ENCODE measurements at regions not wholly inside any gene's neighbourhood (a gene's known extent, or its start where the extent isn't known, plus 50 kb on each side); places are given as distances from the start of the nearest gene placed in this dataset.
"Not testable (repeated sequence)": the region's sequence is repeated elsewhere in the genome, so short reads cannot be mapped to it uniquely, and the experiment has no call there.

DNA sequence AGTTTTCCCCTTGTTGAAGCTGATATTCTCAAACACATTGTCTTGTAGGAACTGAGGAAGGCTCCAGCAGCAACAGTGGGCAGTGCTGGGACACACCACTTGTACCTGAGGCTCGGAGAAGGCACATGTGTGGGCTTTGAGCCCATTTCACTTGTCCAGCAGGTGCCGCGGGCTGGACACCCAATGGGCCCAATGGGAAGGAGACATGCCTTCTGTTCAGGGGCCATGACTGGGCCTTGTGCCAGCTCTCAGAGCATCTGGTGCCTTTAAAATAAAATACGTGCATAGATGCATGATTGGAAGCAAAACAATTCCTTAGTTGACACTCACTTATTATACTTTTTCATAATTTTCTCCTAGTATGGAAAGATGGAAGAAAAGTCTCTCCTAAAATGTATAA lies 334.2 kb downstream of the KLF13 start:
- Histone ChIP-seq H2BK120ac (ENCODE audit: low read depth, low read length) (no peak overlapping the region), H4K5ac (ENCODE audit: low read length) (no peak overlapping the region), H3K4me2 (ENCODE audit: low read length) (no peak overlapping the region), H3K9ac (ENCODE audit: low read length) (no peak overlapping the region), H3K4ac (ENCODE audit: low read depth, low read length) (no peak overlapping the region), H2BK15ac (replicated peaks; ENCODE audit: low read depth) (no peak overlapping the region), H4K8ac (ENCODE audit: low read depth, low read length) (no peak overlapping the region), H2AK5ac (ENCODE audit: low read length) (no peak overlapping the region), H3K79me1 (ENCODE audit: low read length) (no peaks in the 10 kb centered on the region), H3K79me2 (ENCODE audit: control insufficient read depth, insufficient read depth, low read length) (no peaks in the 10 kb centered on the region), H3K27ac (ENCODE audit: low read depth, low read length) (no peak overlapping the region), H3K36me3 (ENCODE audit: control insufficient read depth, insufficient read depth, low read length) (no peaks in the 10 kb centered on the region), H3K56ac (ENCODE audit: low read length) (no peak overlapping the region), H3K23ac (ENCODE audit: low read length) (no peak overlapping the region), H2BK5ac (ENCODE audit: low read length) (no peak overlapping the region), H3K4me1 (ENCODE audit: control insufficient read depth, low read depth, low read length) (no peaks in the 10 kb centered on the region), H3K4me3 (ENCODE audit: low read length) (no peak overlapping the region), H3K27me3 (ENCODE audit: insufficient read depth, low read length, poor library complexity) (no peaks in the 10 kb centered on the region), H3K18ac (ENCODE audit: low read length) (no peak overlapping the region)
- DNase-seq, result no peak
- WGBS (ENCODE audit: extremely low coverage, insufficient coverage, low lambda C conversion rate), result no CpG with 5 or more reads among the region's 4 CpGs

DNA sequence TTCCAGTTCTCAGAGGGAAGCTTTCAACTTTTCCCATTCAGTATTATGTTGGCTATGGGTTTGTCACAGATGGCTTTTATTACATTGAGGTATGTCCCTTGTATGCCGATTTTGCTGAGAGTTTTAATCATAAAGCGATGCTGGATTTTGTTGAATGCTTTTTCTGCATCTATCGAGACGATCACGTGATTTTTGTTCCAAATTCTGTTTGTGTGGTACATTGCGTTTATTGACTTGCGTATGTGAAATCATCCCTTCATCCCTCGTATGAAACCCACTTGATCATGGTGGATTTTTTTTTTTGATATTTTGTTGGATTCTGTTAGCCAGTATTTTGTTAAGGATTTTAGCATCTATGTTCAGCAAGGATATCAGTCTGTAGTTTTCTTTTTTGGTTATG lies 339.1 kb downstream of the KLF13 start:
- not testable (repeated sequence) for H2AK5ac ChIP-seq (ENCODE audit: low read length); DNase-seq; H3K27ac ChIP-seq (ENCODE audit: low read depth, low read length); H3K36me3 ChIP-seq (ENCODE audit: control insufficient read depth, insufficient read depth, low read length); H3K23ac ChIP-seq (ENCODE audit: low read length); H2BK15ac ChIP-seq (replicated peaks; ENCODE audit: low read depth); H3K4me2 ChIP-seq (ENCODE audit: low read length); H2BK120ac ChIP-seq (ENCODE audit: low read depth, low read length); H3K4ac ChIP-seq (ENCODE audit: low read depth, low read length); H4K5ac ChIP-seq (ENCODE audit: low read length); H3K18ac ChIP-seq (ENCODE audit: low read length); H3K27me3 ChIP-seq (ENCODE audit: insufficient read depth, low read length, poor library complexity); H3K79me1 ChIP-seq (ENCODE audit: low read length); H3K79me2 ChIP-seq (ENCODE audit: control insufficient read depth, insufficient read depth, low read length); H3K9ac ChIP-seq (ENCODE audit: low read length); H2BK5ac ChIP-seq (ENCODE audit: low read length); H3K56ac ChIP-seq (ENCODE audit: low read length); H4K8ac ChIP-seq (ENCODE audit: low read depth, low read length); H3K4me3 ChIP-seq (ENCODE audit: low read length); H3K4me1 ChIP-seq (ENCODE audit: control insufficient read depth, low read depth, low read length)
- no CpG with 5 or more reads among the region's 8 CpGs for WGBS (ENCODE audit: extremely low coverage, insufficient coverage, low lambda C conversion rate)

DNA sequence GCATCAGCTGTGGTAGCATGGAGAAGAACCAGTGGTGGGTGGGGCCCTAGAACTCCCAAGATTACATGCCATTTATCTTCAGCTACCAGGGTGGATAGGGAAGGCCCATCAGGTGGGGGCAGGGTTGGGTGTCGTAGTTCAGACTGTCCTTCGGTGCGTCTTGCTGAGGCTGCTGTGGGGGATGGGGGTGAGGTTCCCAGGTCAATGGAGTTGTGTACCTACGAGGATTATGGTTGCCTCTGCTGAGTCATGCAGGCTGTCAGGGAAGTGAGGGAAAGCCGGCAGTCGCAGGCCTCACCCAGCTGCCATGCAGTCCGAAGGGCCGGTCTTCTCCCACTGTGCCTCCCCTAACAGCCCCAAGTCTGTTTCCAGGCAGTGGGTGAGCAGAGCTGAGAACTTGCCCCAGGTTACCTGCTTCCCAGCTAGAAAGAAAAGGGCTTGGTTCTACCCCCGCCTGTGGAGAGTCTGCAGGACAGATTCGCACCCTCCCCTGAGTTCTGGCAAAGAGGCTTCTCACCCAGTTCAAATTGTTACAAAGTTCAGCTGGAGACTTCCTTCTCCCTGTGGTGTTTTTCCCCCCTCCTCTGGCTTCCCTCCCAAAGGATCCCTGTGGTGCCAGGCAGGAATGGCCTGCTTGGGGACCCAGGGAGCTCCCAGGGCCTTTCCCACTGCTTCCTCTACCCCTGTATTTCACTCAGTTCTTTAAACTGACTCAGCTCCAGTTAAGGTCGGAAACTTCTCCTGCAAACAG lies 342.7 kb downstream of the KLF13 start:
- not testable (repeated sequence) for H3K36me3 ChIP-seq (ENCODE audit: control insufficient read depth, insufficient read depth, low read length); H2BK15ac ChIP-seq (replicated peaks; ENCODE audit: low read depth); H4K8ac ChIP-seq (ENCODE audit: low read depth, low read length); H3K56ac ChIP-seq (ENCODE audit: low read length); H3K4me3 ChIP-seq (ENCODE audit: low read length); H3K27me3 ChIP-seq (ENCODE audit: insufficient read depth, low read length, poor library complexity); H3K4me1 ChIP-seq (ENCODE audit: control insufficient read depth, low read depth, low read length); H3K27ac ChIP-seq (ENCODE audit: low read depth, low read length); H3K79me1 ChIP-seq (ENCODE audit: low read length); H3K9ac ChIP-seq (ENCODE audit: low read length); H2BK5ac ChIP-seq (ENCODE audit: low read length); H2BK120ac ChIP-seq (ENCODE audit: low read depth, low read length); H3K23ac ChIP-seq (ENCODE audit: low read length); H3K4me2 ChIP-seq (ENCODE audit: low read length); H2AK5ac ChIP-seq (ENCODE audit: low read length); H3K79me2 ChIP-seq (ENCODE audit: control insufficient read depth, insufficient read depth, low read length); H3K4ac ChIP-seq (ENCODE audit: low read depth, low read length); H3K18ac ChIP-seq (ENCODE audit: low read length); H4K5ac ChIP-seq (ENCODE audit: low read length)
- WGBS (ENCODE audit: extremely low coverage, insufficient coverage, low lambda C conversion rate), result no CpG with 5 or more reads among the region's 11 CpGs
- peak; percentile 14 for DNase-seq

DNA sequence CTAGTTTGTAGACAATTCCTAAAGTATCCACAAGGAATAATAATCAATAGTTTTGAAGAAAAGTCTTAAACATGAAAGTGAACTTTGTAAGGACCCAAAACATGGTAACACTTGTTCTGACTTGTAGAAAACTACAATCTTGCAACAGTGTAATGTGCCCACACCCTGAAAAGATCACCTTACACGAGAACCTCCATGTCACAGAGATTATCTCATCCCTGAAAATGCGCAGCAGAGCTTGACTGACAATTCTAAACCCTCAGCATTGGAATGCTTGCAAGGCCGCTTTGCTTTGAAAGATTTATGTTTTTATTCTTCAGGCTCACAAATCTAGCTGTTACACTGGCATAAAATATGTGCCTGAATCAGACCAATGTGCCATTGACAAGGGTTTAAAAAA lies 346.6 kb downstream of the KLF13 start:
- not testable (repeated sequence) for H2BK5ac ChIP-seq (ENCODE audit: low read length); H2AK5ac ChIP-seq (ENCODE audit: low read length); H2BK120ac ChIP-seq (ENCODE audit: low read depth, low read length); H3K4me1 ChIP-seq (ENCODE audit: control insufficient read depth, low read depth, low read length); H3K23ac ChIP-seq (ENCODE audit: low read length); H2BK15ac ChIP-seq (replicated peaks; ENCODE audit: low read depth); H3K56ac ChIP-seq (ENCODE audit: low read length); H3K27me3 ChIP-seq (ENCODE audit: insufficient read depth, low read length, poor library complexity); H4K8ac ChIP-seq (ENCODE audit: low read depth, low read length); H3K79me2 ChIP-seq (ENCODE audit: control insufficient read depth, insufficient read depth, low read length); H3K4me3 ChIP-seq (ENCODE audit: low read length); H4K5ac ChIP-seq (ENCODE audit: low read length); H3K4me2 ChIP-seq (ENCODE audit: low read length); H3K27ac ChIP-seq (ENCODE audit: low read depth, low read length); H3K36me3 ChIP-seq (ENCODE audit: control insufficient read depth, insufficient read depth, low read length); H3K4ac ChIP-seq (ENCODE audit: low read depth, low read length); H3K18ac ChIP-seq (ENCODE audit: low read length); H3K79me1 ChIP-seq (ENCODE audit: low read length); H3K9ac ChIP-seq (ENCODE audit: low read length); DNase-seq
- WGBS (ENCODE audit: extremely low coverage, insufficient coverage, low lambda C conversion rate), result no CpG with 5 or more reads among the region's 3 CpGs

DNA sequence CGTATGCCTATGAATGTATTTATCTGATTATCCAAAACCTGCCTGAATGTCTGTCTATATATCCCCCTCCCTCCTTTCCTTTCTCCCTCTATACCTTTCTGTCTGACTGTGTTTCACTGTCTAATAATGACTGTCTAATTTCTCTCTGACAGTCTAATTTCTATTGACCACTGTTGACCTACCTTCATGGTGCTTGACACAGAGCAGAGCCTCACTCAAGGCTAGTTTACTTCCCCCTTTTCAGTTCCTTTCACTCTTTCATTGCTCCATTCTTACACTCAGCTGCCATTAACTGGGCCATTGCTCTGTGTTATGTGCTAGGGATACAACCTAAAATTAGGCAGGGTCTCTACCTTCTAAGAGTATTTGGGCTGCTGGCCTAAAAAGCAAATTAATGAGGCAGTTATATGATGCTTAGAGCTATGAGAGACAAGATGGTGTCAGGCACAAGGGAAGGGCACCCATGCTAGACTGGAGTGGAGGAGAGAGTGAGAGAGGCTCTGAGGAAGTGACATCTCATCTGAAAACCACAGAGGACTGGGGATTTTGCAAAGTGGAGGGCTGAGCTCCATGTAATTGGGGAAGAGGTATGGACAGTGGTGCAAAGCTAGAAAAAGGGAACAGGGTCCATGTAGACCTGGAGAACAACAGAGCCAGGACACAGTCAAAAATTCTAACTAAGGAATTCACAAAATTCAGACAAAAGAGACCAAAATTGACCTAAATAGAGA lies 348.6 kb upstream of the CHRNA7 start:
- not testable (repeated sequence) for H3K18ac ChIP-seq (ENCODE audit: low read length); H3K79me1 ChIP-seq (ENCODE audit: low read length); H3K23ac ChIP-seq (ENCODE audit: low read length); H3K36me3 ChIP-seq (ENCODE audit: control insufficient read depth, insufficient read depth, low read length); H4K5ac ChIP-seq (ENCODE audit: low read length); H2BK5ac ChIP-seq (ENCODE audit: low read length); H3K4ac ChIP-seq (ENCODE audit: low read depth, low read length); H3K4me1 ChIP-seq (ENCODE audit: control insufficient read depth, low read depth, low read length); H4K8ac ChIP-seq (ENCODE audit: low read depth, low read length); H2BK15ac ChIP-seq (replicated peaks; ENCODE audit: low read depth); H3K4me2 ChIP-seq (ENCODE audit: low read length); H3K27ac ChIP-seq (ENCODE audit: low read depth, low read length); H3K56ac ChIP-seq (ENCODE audit: low read length); H2AK5ac ChIP-seq (ENCODE audit: low read length); H3K27me3 ChIP-seq (ENCODE audit: insufficient read depth, low read length, poor library complexity); H3K9ac ChIP-seq (ENCODE audit: low read length); H3K4me3 ChIP-seq (ENCODE audit: low read length); H3K79me2 ChIP-seq (ENCODE audit: control insufficient read depth, insufficient read depth, low read length); H2BK120ac ChIP-seq (ENCODE audit: low read depth, low read length); DNase-seq
- no CpG with 5 or more reads among the region's 1 CpG for WGBS (ENCODE audit: extremely low coverage, insufficient coverage, low lambda C conversion rate)
